Left ventricle myocardium superior (tissue), 1 donor: ENCODE measurements at regions not wholly inside any gene's neighbourhood (a gene's known extent, or its start where the extent isn't known, plus 50 kb on each side); places are given as distances from the start of the nearest gene placed in this dataset.
A peak's percentile ranks its signal among the peaks of the same experiment; 100 is the strongest.

Source experiments
- ATAC-seq: fragments of 200-7000 bp; cut with Tn5 transposase; one replicate; pipeline ENCODE4 v1.9.1; 2020; ENCODE audit warnings: mild to moderate bottlenecking, moderate library complexity
- DNase-seq: peaks from one replicate; pipeline ENCODE4 v3.0.0-alpha.2; 2020
- intact Hi-C: fragments of 100-400 bp; cut with micrococcal nuclease; formaldehyde crosslinking; loops from one replicate; pipeline ENCODE4 v1.11.0; 2022
- donor health status: DM: no; HTN: yes; CAD: no; lungs with severe emphysema.

DNA sequence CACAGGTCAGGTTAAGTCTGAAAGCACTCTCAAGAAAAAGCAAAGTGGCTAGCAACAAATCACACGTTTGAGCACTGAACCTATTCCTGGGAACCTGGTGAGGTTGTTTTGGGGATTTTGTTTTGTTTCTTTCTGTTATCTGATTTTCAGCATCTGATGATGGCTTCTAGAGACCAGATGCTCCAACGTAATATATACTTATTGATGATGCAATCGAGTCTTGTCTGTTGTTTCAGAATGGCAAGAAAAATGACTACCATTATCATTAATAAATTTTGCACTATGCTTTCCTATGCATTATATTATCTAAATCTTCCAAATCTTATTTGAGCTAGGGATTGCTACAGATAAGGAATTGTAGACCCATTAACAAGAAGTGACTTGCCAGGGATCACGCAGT, 312.3 kb upstream of the FAT3 start:
- intact Hi-C loops: no loop called here
- ATAC-seq: no peak
- DNase-seq: no peak

DNA sequence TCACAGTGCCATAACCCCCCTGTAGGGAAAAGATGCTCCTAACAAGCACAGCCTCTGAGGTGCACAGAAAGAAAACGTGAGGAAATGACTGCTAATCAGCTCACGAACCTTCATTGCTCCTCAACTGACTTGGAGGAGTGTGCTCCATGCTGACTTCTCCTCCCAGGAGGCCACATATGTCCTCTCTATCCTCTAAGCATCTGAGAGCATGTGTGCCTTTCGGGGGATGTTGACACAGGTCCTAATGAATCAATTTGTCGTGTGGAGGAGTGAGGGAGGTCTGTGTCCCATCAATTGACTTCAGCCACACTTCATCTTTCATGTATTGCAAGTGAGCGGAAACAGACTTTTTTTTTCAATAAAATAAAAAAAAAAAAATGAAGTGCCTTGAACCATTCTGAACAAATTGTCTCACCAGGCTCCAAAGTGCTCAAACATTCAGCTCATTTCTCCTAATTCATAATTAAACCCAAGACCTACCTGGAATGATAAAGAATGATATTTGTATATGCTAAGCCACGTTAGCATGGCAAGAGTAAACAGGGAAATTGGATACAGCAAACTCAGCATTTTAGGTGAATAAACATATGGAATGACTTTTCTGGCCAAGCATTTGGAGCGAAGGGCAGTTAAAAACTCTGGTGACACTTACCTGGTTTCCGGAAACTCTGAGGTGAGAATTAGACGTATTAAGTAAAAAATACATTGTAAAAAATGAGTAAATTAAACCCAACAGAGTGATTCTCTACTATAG, 317.6 kb upstream of the FAT3 start:
- DNase-seq (no peak), ATAC-seq (no peak)
- intact Hi-C loops: no loop called here

- ATAC-seq: no peak
- DNase-seq: no peak
- intact Hi-C loops: no loop called here
Observed at GRCh38 chr11:91904792-91905785, 319.5 kb upstream of the FAT3 start.

DNA sequence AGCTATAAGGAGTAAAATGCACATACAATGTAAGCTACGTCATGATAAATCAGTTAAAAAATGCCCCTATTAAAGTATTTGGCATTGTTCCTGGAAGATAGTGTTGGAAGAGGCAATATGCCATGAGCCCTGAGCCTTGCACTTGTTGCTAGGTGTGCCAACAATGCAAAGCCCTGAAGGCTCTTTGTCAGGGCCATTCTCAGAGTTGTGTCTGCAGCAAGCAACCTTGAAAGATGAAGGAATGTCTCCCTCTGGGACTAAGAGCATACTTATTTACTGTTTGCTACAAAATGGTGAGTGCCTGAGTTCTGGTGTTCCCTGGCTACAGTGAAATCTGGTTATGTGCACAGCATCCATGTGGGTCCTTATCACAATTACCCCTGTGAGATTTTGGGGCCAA, 322.3 kb upstream of the FAT3 start:
- ATAC-seq: no peak
- intact Hi-C loops: no loop called here
- no peak for DNase-seq

DNA sequence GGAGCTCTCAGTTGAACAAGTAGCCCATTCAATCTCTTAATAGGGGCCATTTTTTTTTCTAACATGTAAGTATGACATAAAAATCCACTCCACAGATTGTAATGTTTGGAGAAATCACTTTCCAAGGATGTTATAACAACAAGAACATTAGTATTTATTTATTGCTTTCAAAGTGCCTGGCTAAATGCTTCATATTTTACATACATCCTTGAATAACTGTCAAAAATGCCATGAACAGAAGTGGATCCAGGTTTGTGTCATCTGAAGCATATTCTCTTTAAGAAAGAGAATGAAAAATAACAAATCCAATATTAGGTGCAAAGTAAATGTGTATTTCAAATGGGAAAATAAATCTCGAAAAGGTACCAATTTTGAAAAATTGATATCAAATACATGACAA, 344.0 kb upstream of the FAT3 start:
- ATAC-seq (no peak), DNase-seq (no peak)
- intact Hi-C loops: no loop called here

DNA sequence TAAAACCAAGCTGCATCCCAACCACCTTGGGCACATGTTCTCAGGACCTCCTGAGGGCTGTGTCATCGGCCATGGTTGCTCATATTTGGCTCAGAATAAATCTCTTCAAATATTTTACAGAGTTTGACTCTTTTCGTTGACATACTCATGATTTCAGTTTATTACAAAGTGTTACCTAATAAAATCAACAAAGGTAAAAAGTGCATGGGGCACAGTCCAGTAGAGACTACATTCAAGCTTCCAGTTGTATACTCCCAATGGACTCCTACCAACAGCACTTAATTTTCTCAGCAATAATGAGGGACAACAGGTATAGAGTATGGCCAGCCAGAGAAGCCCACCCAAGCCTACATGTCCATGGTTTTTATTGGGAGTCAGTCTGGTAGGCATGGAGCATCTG, 347.9 kb upstream of the FAT3 start:
- intact Hi-C loops: no loop called here
- no peak for DNase-seq
- no peak for ATAC-seq

GRCh38 chr11:91872243-91872642, 352.4 kb upstream of the FAT3 start:
- ATAC-seq (no peak), DNase-seq (no peak)
- intact Hi-C loops: no loop called here

DNA sequence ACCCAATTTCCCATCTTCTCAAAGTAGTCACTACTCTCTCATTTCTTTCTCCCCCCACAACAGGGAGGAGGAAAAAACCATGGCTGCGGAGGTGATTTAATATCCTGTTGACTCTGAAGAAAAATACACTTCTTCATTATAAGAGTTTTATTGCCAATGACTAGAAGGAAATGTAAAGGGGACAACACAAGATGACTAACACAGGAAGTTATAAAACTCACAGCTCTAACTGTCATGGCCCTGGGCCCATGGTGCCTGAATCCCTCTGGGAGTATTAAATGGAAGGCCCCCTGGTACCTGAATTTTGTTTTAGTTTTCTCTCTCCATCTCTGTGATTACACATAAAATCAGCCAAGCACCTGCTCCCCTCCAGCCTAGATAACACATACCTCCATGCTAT, 352.8 kb upstream of the FAT3 start:
- intact Hi-C loops: no loop called here
- no peak for DNase-seq
- no peak for ATAC-seq

DNA sequence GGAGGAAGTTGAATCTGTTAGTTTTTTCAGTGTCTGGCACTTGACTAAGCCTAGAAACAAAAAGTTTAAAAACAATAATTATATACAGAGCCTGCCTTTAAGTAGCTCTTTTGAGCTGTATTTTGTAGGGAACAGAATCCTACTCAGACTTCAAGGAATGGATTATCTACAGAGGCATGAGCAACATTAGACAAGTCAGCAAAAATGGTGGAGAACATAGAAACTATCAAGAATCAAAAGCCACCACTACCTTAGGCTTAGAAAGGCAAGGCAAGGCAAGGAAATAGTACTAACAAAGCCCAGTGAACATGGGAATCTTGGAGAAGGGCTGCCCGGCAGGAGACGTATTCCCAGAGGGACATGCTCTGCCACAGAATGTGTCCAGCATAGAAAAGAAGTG, 353.6 kb upstream of the FAT3 start:
- ATAC-seq (no peak), DNase-seq (no peak)
- intact Hi-C loops: no loop called here

DNA sequence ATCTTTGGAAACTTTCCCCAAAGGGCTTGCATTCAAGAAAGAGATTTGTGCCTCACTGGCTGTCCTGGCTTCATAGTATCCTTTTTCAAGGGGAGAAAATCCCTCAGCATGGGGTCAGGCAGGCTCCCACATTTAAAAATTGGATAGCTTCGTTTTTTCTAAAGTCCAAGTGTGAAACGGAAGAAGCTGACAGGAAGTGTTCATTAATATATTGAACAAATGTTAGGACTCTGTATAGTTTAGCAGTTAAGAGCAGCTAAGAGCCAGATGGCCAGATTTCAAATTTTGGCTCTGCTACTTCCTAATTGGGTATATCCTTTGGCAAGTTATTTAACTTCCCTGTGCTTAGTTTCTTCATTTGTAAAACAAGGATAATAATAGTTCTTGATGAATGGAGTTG, 354.9 kb upstream of the FAT3 start:
- ATAC-seq: no peak

DNA sequence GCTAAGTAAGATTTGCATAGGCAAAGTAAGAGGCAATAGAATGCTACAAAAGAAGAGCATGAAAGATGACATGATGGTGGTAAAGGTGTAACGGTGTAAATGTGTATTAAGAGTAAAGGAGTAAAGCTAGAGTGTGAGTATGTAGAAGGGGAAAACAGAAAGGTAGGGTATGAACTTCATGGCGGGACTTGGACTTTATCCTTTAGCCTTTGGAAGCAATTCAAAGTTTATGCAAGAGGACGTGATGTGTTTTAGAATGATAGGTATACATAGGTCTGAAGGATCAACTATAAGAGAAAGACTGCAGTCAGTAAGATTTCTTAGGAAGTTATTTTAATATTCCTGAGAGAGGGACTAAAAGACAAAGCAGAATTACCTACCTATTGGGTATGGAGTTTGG, 358.0 kb upstream of the FAT3 start:
- no peak for ATAC-seq
- intact Hi-C loops: no loop called here

More for the DNA sequence above, 354.9 kb upstream of the FAT3 start:
- no peak for DNase-seq
- intact Hi-C loops: no loop called here

DNA sequence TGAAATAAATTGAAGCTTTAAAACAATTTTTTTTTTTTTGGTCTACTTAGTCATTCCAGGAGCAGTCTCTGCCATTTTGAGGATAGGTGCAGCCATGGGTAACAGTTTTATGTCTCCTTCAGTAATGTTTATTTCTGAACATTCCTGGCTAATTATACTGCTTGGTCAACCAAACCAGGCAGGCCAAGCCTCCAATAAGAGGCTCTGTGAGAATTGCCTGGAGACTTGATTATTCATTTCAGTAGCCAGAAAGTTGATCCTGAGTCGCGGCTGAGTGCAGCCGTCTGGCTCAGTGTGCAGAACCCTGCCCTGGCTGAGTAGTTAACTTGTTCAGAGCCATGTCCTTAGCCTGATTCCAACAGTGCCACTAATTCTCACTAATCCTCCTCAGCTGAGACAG, 364.0 kb upstream of the FAT3 start:
- intact Hi-C loops: no loop called here
- no peak for ATAC-seq
- no peak for DNase-seq

More for the DNA sequence above, 358.0 kb upstream of the FAT3 start:
- DNase-seq: no peak

GRCh38 chr11:91859666-91860065, 365.0 kb upstream of the FAT3 start:
- DNase-seq (no peak), ATAC-seq (no peak)
- intact Hi-C loops: no loop called here

DNA sequence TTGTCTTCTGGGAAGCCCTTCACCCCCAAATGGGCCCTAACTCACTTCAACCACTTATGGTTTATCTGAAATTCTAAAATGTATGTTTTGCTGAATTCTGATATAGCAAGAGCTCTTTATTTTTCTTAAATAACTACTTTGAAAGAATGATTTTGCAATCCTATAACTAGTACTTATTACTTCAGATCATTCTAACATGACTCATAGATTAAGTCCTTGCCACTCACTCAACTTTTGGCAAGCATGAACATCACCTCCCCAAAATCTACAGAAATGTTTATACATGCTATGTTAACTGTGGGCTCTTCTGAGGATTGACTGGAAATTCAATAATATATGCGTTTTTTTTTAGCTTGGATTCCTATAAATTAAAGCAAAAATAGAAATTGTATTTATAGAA, 367.4 kb upstream of the FAT3 start:
- no peak for DNase-seq
- no peak for ATAC-seq
- intact Hi-C loops: no loop called here

DNA sequence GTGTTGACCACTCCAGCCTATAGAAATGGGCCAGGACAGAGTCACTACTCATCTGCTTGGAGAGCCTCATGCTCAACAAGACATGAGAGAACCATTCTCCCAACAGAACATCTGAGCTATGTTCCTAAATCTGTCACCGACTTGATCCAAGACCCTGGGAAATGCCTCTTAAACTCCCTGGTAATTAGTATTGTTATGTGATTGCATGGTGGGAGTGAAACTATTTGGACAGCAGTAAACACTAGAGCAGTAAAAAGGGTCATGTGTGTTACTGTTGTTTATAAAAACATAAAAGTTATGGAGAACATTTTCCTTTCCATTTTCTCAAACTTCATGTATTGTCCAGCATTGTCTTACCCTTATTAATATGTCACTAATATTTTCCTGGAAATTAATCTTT, 369.8 kb upstream of the FAT3 start:
- intact Hi-C loops: no loop called here
- no peak for ATAC-seq

GRCh38 chr11:91854171-91854570, 370.4 kb upstream of the FAT3 start:
- DNase-seq (no peak), ATAC-seq (no peak)
- intact Hi-C loops: no loop called here

More for the DNA sequence above, 369.8 kb upstream of the FAT3 start:
- DNase-seq: no peak

DNA sequence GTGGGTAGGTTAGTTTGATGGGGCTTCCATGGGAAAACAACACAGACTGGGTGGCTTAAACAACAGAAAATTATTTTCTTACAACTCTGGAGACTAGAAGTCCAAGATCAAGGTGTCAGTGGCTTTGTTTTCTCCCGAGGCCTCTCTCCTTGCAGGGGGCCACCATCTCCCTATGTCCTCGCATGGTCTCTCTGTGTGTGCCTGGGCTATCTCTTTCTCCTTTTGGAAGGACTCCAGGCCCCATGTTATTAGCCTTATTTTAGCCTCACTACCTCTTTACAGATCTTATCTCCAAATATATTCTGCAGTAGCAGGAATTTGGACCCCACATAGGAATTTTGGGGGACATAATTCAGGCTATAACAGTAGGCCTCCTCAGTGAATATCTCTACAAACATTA, 372.7 kb upstream of the FAT3 start:
- peak; percentile 44 for ATAC-seq
- no peak for DNase-seq
- intact Hi-C loops: no loop called here

- DNase-seq (no peak), ATAC-seq (no peak)
- intact Hi-C loops: no loop called here
Observed at GRCh38 chr11:91850533-91851275, 373.9 kb upstream of the FAT3 start.

- no peak for DNase-seq
- intact Hi-C loops: no loop called here
- ATAC-seq: no peak
Observed at GRCh38 chr11:91850021-91850420, 374.6 kb upstream of the FAT3 start.

DNA sequence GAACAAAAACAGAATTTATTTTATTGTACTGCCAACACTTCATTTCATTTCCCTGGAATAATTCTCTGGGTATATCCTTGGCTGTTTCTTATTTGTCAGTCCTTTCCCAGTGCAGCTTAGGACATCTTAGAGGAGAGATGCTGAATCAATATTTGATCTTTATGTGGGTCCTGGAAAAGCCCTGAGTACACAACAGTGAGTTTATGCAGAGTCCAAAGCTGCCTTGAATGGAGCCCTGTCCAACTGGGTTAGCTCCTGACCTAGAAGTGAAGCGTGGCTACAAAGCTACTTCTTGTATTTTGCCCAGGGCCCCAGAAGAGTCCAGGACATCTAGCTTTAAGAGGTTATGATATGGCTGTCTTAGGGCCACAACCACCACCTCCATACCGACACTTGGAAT, 378.0 kb upstream of the FAT3 start:
- intact Hi-C loops: no loop called here
- DNase-seq (no peak), ATAC-seq (no peak)
